ENCODE measurements at regions not wholly inside any gene's neighbourhood (a gene's known extent, or its start where the extent isn't known, plus 50 kb on each side); places are given as distances from the start of the nearest gene placed in this dataset.

DNA sequence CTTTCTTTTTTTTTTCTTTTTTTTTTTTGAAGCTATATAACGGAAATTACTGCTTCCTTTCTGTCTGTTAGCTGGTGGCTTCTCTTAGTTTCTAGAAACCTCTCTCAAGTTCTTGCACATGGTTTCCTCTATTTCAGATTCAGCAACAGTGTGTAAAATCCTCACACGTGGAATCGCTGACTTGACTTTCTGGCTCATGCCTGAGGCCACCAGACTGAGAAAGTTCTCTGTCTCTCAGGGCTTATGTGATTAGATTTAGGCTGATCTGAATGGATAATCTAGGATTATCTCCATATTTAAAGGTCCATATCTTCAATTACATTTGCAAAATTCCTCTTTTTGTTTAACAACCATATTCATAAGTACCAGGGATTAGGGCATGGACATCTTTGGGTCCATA, 856.3 kb upstream of the SLITRK6 start:
- intact Hi-C loops (cut with micrococcal nuclease) (no loop called here), dilution Hi-C loops (cut with MboI; ENCODE audit: extremely low pct_ligation_motif_present, low sequenced_read_pairs) (no loop called here)
- TF ChIP-seq JUN (IDR thresholded peaks at IDR 0.05; ENCODE audit: borderline replicate concordance, insufficient read depth, insufficient read length, low read depth) (no peak), FOS (IDR thresholded peaks at IDR 0.05; ENCODE audit: borderline replicate concordance, insufficient read depth, low read length) (no peak), POLR2A (IDR thresholded peaks at IDR 0.05; ENCODE audit: low read depth, low read length) (no peak), MYC (IDR thresholded peaks at IDR 0.05; ENCODE audit: low read depth, low read length) (no peak), GATA2 (IDR thresholded peaks at IDR 0.05; ENCODE audit: insufficient read depth, insufficient read length, low read depth, low read length) (no peak), EZH2 (IDR thresholded peaks at IDR 0.05; ENCODE audit: borderline replicate concordance, low read depth, low read length, severe bottlenecking) (no peak), POLR2AphosphoS5 (IDR thresholded peaks at IDR 0.05; ENCODE audit: insufficient read depth, low read depth, low read length) (no peak)
- TF ChIP-seq, protein P1, sequence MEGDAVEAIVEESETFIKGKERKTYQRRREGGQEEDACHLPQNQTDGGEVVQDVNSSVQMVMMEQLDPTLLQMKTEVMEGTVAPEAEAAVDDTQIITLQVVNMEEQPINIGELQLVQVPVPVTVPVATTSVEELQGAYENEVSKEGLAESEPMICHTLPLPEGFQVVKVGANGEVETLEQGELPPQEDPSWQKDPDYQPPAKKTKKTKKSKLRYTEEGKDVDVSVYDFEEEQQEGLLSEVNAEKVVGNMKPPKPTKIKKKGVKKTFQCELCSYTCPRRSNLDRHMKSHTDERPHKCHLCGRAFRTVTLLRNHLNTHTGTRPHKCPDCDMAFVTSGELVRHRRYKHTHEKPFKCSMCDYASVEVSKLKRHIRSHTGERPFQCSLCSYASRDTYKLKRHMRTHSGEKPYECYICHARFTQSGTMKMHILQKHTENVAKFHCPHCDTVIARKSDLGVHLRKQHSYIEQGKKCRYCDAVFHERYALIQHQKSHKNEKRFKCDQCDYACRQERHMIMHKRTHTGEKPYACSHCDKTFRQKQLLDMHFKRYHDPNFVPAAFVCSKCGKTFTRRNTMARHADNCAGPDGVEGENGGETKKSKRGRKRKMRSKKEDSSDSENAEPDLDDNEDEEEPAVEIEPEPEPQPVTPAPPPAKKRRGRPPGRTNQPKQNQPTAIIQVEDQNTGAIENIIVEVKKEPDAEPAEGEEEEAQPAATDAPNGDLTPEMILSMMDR (IDR thresholded peaks at IDR 0.05; ENCODE audit: extremely low read depth in 1 of 2, insufficient read depth in 1 of 2, low read depth in 1 of 2, low read length in 2 of 2), result no peak
- TF ChIP-seq, protein P2, sequence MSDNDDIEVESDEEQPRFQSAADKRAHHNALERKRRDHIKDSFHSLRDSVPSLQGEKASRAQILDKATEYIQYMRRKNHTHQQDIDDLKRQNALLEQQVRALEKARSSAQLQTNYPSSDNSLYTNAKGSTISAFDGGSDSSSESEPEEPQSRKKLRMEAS (IDR thresholded peaks at IDR 0.05; ENCODE audit: insufficient read depth, insufficient read length), result no peak
- DNase-seq (ENCODE audit: low read depth, low spot score), result no peak
- no peak overlapping the region for H3K4me3 ChIP-seq (replicated peaks in 1 of 3; ENCODE audit: insufficient read depth in 1 of 3, low read depth in 1 of 3, low read length in 3 of 3)
- no peaks in the 10 kb centered on the region for H4K20me1 ChIP-seq (replicated peaks; ENCODE audit: control insufficient read depth, extremely low read depth, insufficient read depth, low read length)
- H3K4me2 ChIP-seq (ENCODE audit: insufficient read depth, low read length), result no peak overlapping the region
- H3K9ac ChIP-seq (replicated peaks; ENCODE audit: extremely low read depth, insufficient read depth, low read length), result no peak overlapping the region
- H3K9me1 ChIP-seq (replicated peaks; ENCODE audit: control insufficient read depth, extremely low read depth, insufficient read depth, low read length), result no peaks in the 10 kb centered on the region
- BruUV-seq (replicated peaks), result no TSS peak
- H2AFZ ChIP-seq (ENCODE audit: low read depth, low read length), result no peak overlapping the region
- ChIA-PET CTCF (no interaction called here), POLR2A (no interaction called here)
- no peaks in the 10 kb centered on the region for H3K36me3 ChIP-seq (ENCODE audit: control insufficient read depth in 2 of 2, extremely low read depth in 1 of 2, insufficient read depth in 2 of 2, low read length in 2 of 2)
- no peaks in the 10 kb centered on the region for H3K4me1 ChIP-seq (ENCODE audit: control insufficient read depth, extremely low read depth, insufficient read depth, low read length)
- no peak for FAIRE-seq
- no peaks in the 10 kb centered on the region for H3K9me3 ChIP-seq (replicated peaks; ENCODE audit: control insufficient read depth, insufficient read depth, low read length)
- H3K27ac ChIP-seq (ENCODE audit: insufficient read depth, low read depth, low read length), result no peak overlapping the region
- H3K79me2 ChIP-seq (ENCODE audit: control insufficient read depth, insufficient read depth, low read length), result no peaks in the 10 kb centered on the region
- no peaks in the 10 kb centered on the region for H3K27me3 ChIP-seq (ENCODE audit: control insufficient read depth in 2 of 2, insufficient read depth in 2 of 2, low read length in 2 of 2)
